ENCODE measurements at regions not wholly inside any gene's neighbourhood (a gene's known extent, or its start where the extent isn't known, plus 50 kb on each side); places are given as distances from the start of the nearest gene placed in this dataset.

- no peak overlapping the region for H4K5ac ChIP-seq (ENCODE audit: low read depth, low read length)
- ATAC-seq (ENCODE audit: low read depth) = no peak
- intact Hi-C loops (cut with micrococcal nuclease) (no loop called here), in situ Hi-C loops (cut with MboI; ENCODE audit: low sequenced_read_pairs) (no loop called here), dilution Hi-C loops (cut with HindIII; ENCODE audit: low sequenced_read_pairs, unreplicated experiment) (loop anchor here (25.0 kb wide), 1 partner anchor 573 kb away; no protein-coding TSS in a partner anchor)
- no peak overlapping the region for H3K14ac ChIP-seq (replicated peaks; ENCODE audit: low read depth, low read length)
- H3K27me3 ChIP-seq (ENCODE audit: control insufficient read depth, insufficient read depth, low read length) = no peaks in the 10 kb centered on the region
- H4K20me1 ChIP-seq (ENCODE audit: insufficient read depth, low read length) = no peaks in the 10 kb centered on the region
- H3K56ac ChIP-seq (ENCODE audit: extremely low read depth, insufficient read depth, low read length) = no peak overlapping the region
- WGBS, 2 experiments (ENCODE audit: extremely low coverage in 2 of 2, insufficient read length in 1 of 2) = no CpG with 5 or more reads among the region's 2 CpGs
- no peak overlapping the region for H3K27ac ChIP-seq (ENCODE audit: insufficient read depth, low read length)
- no peak overlapping the region for H3K9ac ChIP-seq (ENCODE audit: low read depth, low read length)
- no peak overlapping the region for H4K91ac ChIP-seq (ENCODE audit: insufficient read depth, low read depth, low read length)
- no peak overlapping the region for H2AK5ac ChIP-seq (ENCODE audit: low read depth, low read length)
- no peak overlapping the region for H2AK9ac ChIP-seq (replicated peaks; ENCODE audit: low read depth, low read length, poor library complexity)
- no peaks in the 10 kb centered on the region for H3K9me1 ChIP-seq (ENCODE audit: insufficient read depth, low read length)
- no peak overlapping the region for H3K4me3 ChIP-seq (ENCODE audit: insufficient read depth, low read depth, low read length)
- H2BK15ac ChIP-seq (ENCODE audit: low read depth, low read length) = no peak overlapping the region
- H2BK120ac ChIP-seq (ENCODE audit: low read depth, low read length) = no peak overlapping the region
- no peak overlapping the region for H3K18ac ChIP-seq (ENCODE audit: low read depth, low read length)
- H2BK5ac ChIP-seq (ENCODE audit: low read depth, low read length, poor library complexity, severe bottlenecking) = no peak overlapping the region
- no peaks in the 10 kb centered on the region for H3K36me3 ChIP-seq (ENCODE audit: control insufficient read depth, insufficient read depth, low read length)
- no peak for DNase-seq
- H3K4me2 ChIP-seq (ENCODE audit: low read depth, low read length) = no peak overlapping the region
- H3K4me1 ChIP-seq (ENCODE audit: control insufficient read depth, insufficient read depth, low read length) = no peaks in the 10 kb centered on the region
- ChIA-PET POLR2A (ENCODE audit: unreplicated experiment) (no interaction called here), CTCF (no interaction called here)
- H3K4ac ChIP-seq (ENCODE audit: low read depth, low read length) = no peak overlapping the region
- no TSS peak for BruUV-seq (replicated peaks)
- no peak for TF ChIP-seq POLR2A (IDR thresholded peaks at IDR 0.05; ENCODE audit: low read depth, low read length)
- no peak for TF ChIP-seq NFE2L2 (IDR thresholded peaks at IDR 0.05; ENCODE audit: low read depth, low read length)
- TF ChIP-seq CEBPB (IDR thresholded peaks at IDR 0.05; ENCODE audit: low read depth, low read length) = no peak
- no peak for TF ChIP-seq ELK1 (IDR thresholded peaks at IDR 0.05; ENCODE audit: borderline replicate concordance, low read depth, low read length)
- TF ChIP-seq CHD1 (IDR thresholded peaks at IDR 0.05; ENCODE audit: low read depth, low read length) = no peak
- no peak for TF ChIP-seq SMC3 (IDR thresholded peaks at IDR 0.05; ENCODE audit: low read depth, low read length)
- H2AFZ ChIP-seq (replicated peaks; ENCODE audit: low read length, poor library complexity) = no peak overlapping the region
- H2BK20ac ChIP-seq (ENCODE audit: low read depth, low read length) = no peak overlapping the region
- no peak overlapping the region for H3K23ac ChIP-seq (ENCODE audit: low read depth, low read length)
- H4K8ac ChIP-seq (ENCODE audit: low read depth in 2 of 2, low read length in 2 of 2) = no peak overlapping the region
- H3K9me3 ChIP-seq (ENCODE audit: control insufficient read depth, insufficient read depth, low read length) = no peaks in the 10 kb centered on the region
- H3K79me1 ChIP-seq (ENCODE audit: low read depth in 1 of 2, low read length in 2 of 2) = no peaks in the 10 kb centered on the region
Observed at GRCh38 chr18:60560071-60560470, 187.5 kb upstream of the MC4R start.

Data from IMR-90 (cell line).